ENCODE measurements at regions not wholly inside any gene's neighbourhood (a gene's known extent, or its start where the extent isn't known, plus 50 kb on each side); places are given as distances from the start of the nearest gene placed in this dataset.

DNA sequence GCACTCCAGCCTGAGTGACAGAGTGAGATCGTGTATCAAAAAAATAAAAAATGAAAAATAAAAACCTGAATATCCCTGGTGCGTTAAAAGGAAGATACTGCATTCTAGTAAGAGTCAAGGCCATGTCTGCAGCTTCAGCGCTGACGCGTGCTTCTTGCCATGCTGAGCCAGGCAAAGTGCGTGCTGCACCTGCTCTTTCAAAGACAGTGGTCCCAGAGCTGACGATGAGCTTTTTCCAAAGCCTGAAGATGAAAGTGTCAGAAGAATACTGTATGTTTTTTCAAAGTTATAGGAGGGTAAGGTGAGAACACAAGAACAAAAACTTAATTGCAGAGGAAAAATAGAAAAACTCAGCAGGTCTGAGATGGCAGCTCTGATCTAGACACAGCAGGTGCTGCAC lies 115.1 kb downstream of the RNASET2 start:
- DNase-seq, result no peak

DNA sequence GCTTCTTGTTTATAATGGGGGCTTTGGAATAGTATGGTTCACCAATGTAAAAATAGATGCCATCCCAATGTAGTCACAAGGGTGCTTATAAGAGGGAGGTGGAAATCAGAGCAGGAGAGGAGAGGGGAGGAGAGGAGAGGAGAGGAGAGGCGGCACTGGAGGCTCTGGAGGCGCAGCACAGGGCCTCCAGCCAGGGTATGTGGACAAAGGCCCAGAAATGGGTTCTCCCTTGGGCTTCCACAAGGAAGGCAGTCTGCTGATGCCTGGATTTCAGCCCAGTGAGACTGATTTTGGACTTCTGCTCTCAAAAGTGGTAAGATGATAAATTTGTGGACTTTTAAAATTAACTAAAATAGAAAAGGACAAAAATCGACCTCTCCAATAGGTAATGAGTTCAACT lies 116.8 kb downstream of the RNASET2 start:
- no peak for DNase-seq

DNA sequence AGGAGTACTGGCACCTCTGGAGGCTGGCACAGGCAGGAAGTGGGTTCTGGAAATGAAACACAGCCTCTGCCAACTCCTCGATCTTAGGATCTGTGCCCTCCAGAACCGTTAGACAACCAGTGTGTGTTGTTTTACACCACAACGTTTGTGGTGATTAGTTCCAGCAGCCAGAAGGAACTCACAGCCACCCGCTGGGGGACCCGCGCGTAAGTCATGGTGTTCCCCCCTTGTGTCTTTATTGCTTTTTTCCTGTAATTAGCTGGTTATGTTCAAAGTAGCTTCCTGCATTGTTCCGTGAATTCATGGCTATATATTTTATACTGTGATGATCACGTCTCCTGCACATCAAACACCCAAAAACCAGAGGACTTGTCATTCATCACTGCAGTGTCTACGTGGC lies 117.4 kb downstream of the RNASET2 start:
- DNase-seq, result no peak

DNA sequence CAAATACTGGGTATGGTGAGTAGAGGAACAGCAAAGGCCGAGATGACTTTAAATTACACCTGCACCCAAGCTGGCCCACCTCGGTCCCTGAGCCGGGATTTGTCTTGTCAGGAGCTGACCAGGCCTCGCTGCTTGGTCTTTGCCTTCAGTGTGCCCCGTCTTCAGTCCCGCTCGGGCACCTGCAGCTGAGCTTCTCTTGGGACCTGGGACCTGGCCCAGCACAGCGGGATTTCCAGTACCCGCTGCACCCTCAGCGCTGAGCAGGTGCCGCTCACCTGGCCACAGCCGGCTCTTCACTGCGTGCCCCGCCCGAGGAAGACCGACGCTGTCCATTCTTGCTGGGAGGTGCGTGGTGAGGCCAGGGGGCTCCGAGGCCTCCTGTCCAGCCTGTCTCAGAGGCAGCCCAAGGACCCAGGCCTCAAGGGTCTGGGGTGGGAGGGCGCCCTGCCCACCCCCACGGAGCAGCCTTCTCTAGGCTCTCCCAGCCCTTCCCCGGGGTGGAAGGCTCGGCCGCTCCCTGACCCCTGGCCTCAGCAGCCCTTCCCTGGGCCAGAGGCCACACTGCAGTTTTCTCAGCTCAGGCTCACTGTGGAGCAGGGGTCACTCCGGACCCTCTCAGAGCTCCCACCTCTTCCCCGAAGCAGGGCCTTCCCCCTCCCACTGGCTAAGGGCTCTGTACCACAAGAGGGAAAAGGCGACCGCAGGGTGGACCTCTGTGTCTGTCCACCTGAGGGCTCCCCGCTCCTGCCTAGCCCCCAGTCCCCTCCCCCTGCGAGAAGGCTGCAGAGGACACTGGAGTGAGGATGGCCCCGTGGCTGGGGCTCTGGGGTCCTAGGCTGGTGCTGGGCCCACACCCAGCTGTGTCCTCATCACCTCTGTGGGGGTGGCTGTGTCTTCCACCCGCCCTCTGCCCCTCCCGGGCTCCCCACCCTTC lies 119.3 kb downstream of the RNASET2 start:
- DNase-seq, result no peak

DNA sequence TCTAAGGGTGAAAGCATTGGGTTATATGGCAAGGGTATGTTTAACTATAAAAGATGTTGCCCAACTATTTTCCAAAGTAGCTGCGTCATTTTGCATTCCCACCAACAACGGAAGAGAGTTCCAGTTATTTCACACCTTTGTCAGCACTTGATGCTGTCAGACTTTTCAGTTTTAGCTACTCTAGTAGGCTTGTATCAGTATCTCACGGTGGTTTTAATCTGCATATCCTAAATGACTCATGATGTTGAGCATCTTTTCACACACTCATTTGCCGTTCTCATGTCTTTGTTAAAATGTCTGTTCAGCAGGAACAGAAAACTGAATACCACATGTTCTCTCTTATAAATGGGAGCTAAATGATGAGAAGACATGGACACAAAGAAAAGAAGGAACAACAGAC lies 122.3 kb downstream of the RNASET2 start:
- DNase-seq, result no peak

DNA sequence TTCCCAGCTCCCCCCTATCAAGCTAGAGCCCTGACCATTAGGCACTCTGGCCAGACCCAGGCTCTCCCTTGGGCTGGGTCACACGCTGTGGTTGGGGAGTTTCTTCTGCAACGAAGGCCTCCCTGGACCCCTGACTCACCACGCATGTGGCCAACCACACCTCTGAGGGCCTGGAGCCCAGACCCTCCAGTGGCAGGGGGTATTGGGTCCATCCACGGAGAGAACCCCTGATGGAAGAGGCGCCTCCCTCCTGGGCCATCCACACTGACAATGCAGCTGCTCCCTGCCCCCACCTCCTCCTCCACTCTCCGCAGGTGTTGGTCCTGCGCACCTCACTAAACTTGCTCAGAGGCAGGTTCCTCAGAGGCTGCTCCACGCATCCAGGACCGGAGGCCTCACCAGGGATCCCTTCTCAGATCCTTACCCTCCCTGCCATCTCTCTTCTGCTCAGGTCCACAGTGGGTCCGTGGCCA lies 125.4 kb downstream of the RNASET2 start:
- no peak for DNase-seq

DNA sequence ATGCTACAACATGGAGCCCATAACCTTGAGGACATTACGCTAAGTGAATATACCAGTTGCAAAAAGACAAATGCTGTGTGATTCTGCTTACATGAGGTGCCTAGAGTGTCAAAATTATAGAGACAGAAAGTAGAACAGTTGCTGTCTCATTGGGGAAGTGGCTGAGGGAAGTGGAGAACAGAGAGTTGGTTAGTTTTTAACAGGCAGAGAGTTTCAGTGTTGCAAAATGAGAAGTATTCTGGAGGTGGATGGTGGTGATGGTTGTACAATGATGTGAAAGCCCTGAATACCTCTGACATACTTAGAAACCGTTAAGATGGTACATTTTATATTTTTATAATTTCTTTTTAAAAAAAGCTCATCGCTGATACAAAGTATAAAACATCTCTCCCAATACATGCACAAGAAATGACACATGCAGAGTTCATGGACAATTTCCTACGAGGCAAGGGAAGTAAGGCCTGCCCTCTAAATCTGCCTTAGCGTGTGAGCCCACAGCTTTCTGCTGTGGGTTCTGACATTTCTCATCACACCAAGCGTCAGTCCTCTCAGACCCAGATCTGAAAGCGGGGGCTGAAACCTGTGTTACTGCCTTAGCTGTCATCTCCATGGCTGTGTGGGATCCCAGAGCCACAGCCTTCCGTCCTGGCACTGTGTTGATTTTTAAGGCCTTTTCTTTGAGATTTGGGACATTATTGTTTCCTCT lies 126.0 kb downstream of the RNASET2 start:
- DNase-seq, result no peak

DNA sequence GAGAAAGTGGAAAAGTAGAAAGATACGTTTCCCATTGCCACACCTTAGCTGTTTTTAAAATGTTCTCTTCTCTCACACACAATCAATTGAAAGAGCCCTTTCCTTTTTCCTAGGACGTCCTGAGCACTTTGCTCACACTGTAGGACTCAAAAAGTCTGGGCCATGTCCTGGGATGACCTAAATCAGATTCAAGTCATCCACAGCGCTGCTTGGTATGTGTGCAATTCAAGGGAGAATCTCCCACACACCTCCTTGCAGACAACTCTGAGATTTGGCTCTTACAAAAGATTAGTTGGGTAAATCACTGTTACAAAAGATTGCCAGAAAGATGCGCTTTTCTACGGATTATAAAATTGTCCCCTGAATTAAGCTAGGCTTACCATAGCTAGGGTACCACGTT lies 130.1 kb downstream of the RNASET2 start:
- peak; percentile 36 for DNase-seq

DNA sequence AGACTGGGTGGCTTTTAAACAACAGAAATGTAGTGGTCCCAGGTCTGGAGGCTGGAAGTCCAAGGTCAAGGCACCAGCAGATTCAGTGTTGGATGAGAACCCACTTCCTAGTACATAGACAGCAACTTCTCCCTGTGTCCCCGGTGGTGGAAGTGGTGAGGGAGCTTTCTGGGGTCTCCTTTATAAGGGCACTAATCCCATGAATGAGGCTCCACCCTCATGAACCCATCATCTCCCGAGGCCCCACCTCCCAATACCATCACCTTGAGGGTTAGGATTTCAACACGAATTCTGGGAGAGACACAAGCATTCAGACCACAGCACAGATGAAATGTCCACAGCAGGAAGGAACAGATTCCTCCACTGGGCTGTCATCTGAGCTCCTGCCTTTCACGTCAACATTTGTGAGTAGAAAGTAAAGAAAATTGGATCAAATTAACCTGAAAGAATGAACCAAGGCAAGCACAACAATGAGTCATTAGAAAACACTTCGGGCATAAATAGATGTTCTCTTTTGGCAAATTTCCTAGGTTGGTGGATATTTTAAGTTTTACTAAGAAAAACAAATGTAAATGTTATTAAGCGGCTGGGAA lies 130.7 kb downstream of the RNASET2 start:
- peak; percentile 66 for DNase-seq

DNA sequence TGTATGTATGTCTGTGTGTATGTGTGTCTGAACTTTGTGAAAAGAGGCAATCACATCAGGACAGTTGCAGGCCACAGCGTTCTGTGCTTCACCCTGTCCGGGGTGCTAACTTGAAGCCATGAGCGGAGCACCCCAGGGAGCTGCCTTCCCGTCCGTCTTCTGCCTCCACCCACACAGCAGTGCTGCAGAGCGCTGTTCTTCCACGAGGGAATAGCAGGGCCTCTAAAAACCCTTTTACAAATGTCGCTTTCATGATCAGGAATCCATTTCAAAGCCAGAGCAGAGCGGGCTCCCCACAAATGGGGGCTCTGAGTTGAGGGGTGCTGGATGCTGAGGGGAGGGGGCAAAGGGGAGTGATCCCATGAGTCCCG lies 131.5 kb downstream of the RNASET2 start:
- DNase-seq, result no peak

DNA sequence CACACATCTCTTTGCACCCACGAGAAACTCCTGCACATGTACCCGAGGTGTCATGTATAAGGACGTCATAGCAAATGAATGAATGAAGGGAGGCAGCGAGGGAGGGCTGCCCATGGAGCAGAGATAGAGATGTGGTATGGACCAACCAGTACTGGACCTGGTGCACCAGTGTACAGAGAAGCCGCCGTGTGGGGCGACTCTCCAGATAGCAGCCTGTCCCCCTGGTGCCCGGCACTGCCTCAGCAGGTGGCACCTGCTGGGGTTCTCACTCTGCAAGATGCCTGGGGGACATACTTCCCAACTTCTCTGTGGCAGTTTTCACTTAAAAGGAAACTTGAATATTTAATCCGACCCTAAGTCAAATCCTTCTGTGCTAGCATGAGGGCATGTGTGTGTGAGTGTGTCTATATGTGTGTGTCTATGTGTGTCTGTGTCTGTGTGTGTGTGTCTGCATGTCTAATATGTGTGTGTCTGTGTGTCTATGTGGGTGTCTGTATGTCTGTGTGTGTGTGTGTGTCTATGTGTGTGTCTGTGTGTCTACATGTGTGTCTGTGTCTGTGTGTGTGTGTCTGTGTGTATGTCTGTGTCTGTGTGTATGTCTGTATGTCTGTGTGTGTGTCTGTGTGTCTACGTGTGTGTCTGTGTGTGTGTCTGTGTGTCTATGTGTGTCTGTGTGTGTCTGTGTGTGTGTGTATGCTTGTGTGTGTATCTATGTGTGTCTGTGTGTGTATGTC lies 132.0 kb downstream of the RNASET2 start:
- no peak for DNase-seq

DNA sequence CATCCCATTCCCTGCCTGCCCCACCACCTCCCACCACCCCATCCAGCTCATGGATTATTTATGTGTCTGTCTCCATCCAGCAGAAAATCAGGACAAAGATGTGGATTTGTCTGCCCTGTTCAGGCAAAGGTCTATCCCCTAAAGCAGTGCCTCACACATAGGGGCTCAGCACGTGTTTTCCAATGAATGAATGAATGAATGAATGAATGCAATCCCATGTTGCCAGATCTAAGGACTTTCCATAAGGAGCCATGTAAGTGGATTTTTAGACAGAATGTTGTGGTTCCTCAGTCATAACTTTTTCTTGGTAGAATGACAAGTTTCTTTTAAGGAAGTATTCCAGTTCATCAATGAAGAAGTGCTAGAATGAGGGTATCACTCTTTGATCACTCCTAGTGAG lies 133.7 kb downstream of the RNASET2 start:
- no peak for DNase-seq

DNA sequence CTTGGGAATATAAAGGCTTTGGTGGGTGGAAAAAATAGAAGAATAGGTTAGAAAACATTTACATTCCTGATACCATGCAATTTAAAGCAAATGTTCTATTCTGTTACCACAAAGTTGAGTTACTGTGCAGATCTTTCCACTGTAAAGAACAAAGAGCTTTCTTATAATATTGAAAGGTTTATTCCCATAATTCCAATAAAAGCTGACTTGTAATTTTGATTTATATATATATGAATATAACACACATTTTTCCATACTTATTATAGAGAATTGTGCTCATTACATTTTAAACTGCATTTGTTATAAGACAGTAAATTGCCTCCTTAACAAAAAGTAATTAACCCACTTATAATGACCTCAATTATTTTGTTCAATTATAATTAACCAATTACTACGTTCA lies 135.9 kb downstream of the RNASET2 start:
- DNase-seq, result no peak

DNA sequence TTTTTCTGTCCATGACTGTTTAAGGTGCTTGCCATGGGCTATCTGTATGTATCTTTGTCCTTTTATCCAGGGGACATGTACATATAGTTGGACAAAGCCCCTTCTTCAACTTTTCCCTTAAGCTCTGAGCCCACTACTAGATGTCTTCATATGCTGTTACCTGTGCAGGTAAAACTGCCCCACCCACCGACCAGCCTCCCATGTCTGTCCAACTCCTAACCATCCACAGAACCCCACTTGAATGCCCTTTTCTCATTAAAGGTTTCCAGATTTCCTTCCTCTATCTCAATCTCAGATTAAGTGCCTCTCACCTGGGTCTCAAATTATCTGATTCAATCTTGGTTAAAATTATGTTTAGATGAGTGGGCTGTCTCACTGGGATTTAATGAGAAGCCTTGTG lies 136.3 kb downstream of the RNASET2 start:
- DNase-seq, result no peak

DNA sequence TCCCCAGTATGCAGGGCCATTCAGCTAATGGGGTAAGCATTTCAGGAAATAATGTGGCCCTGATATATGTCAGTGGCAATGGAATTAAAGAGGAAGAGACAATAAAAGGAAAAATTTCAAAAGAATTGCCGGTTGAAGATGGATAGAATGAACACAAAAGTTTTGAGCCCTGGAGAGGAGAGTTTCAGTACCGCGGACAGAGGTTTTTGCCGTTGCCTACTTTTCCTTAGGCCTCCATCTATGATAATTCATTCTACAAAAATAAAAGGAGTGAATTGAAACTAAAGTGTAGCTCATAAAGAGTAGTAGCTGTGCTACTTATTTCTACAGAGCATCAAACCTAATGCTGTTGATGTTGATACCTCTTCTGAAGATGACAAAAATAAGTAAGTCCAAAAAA lies 140.7 kb downstream of the RNASET2 start:
- peak; percentile 11 for DNase-seq

DNA sequence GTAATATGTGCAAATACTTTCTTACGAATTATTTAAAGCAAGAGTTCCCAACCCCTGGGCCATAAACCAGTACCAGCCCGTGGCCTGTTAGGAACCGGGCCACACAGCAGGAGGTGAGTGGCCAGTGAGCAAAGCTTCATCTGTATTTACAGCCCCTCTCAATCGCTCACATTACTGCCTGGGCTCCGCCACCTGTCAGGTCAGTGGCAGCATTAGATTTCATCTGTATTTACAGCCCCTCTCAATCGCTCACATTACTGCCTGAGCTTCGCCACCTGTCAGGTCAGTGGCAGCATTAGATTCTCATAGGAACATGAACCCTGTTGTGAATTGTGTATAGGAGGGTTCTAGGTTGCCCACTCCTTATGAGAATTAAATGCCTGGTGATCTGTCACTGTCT lies 142.0 kb downstream of the RNASET2 start:
- DNase-seq, result no peak

DNA sequence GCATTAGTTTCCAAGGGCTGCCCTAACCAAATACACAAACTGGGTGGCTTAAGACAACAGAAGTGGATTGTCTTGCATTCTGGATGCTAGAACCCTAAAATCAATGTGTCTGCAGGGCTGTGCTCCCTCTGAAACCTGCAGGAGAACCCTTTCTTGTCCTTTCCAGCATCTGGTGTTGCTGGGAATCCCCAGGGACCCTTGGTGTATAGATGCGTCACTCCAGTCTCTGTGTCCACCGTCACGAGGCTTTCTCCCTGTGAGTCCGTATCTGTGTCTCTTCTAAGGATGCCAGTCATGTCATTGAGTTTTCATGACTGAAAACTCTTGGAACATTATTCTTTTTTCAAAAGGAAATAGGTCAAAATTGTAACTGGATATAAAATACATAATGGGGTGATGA lies 142.9 kb downstream of the RNASET2 start:
- DNase-seq, result no peak

DNA sequence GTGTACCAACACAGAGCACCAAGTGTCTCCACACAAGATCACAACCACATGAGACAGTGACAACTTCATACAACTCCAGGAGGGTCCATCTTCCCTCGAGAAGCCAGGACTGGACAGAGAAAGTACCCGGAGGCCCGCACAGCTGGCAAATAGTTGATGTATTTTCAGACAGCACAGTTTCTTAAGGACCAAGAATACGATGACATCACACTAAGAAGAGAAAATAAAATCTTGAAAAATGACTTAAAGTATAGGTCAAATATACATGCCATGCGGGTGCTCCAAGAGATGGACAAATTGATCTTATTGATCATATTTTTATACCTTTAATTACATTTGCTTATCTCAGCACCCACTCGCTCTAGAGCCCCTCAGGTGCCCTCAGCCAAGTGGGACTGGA lies 145.5 kb downstream of the RNASET2 start:
- no peak for DNase-seq

DNA sequence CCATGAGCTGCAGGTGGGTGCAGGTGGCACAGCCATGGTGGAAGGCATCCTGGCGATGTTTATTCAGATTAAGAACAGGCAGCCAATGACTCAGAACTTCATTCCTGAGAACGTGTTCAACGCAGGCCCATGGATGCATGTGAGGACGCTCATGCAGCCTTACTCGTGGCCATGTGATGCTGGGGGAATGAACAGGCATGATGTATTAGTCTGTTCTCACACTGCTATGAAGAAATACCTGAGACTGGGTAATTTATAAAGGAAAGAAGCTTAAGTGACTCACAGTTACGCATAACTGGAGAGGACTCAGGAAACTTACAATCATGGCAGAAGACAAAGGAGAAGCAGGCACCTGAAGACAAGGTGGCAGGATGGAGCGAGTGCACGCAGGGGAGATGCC lies 146.6 kb downstream of the RNASET2 start:
- DNase-seq, result no peak

DNA sequence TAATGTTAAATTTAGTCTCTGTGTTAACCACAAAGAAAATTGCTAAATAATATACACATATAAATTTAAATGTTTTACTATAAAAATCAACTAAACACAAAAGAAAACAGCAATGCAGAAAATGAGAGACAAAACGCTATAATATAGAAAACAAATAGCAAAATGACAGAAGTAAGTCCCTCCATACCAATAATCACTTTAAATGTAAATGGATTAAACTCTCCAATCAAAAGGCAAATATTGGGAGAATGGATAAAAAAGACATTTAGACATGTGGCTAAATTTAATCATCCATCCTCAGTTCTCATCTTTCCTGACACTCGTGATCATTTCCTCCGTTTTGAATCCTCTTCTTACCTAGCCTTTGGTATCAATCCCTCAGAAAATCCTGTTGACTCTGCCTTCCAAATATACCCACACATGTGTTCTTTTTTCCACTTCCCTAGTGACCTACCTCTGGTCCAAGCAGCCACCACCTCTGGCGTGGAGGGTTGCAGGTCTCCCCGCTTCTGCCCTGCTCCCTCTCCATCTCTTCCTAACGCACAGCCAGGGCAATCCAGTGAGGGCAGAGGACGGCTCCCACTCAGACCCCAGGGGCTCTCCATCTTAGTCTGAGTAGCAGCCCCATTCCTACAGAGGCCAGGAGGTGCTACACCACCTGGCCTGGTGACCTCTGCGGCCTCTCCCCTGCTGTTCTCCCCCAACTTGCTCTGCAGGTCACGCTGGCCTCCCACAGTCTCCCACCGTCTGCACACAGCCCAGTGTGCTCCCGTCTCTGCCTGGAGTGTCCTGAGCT lies 149.2 kb downstream of the RNASET2 start:
- DNase-seq, result no peak

DNA sequence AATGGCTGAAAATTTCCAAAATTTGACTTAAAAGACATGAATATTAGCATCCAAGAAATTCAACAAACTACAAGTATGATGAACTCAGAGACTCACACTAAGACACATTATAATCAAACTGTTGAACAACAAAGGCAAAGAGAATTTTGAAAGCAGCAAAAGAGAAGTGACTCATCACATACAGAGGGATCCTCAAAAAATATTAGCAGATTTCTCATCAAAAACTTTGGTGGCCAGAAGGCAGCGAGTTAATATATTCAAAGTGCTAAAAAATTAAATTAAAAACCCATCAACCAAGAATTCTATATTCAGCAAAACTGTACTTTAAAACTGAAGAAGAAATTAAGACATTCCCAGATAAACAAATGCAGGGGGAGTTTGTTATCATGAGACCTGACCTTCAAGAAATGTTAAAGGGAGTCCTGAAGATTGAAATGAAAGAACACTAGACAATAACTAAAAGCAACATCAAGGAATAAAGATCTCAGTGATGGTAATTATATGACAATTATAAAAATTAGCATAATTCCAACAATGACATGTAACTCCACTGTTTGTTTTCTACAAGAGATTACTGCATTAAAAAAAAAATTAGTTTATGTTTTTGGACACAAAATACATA lies 150.0 kb downstream of the RNASET2 start:
- DNase-seq, result no peak

DNA sequence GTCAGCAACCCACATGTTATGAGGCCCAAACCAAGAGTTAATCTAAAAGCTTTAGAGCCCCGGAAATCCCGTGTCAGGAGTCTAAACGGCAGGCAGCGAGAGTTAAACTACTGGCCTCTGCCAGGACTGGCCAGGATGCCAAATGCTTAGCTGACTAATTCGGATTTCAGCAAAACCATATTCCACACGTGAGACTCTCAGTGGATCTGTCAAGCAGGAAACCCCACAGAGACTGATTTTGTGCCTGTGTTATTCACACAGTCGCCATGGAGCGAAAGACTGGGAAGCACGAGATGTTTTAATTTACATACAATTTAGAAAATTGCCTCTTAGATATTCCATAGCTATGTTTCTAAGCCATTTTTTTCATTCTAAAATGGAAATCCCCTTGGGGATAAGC lies 152.9 kb downstream of the RNASET2 start:
- DNase-seq, result no peak

All from kidney glomerular epithelial cell (primary cell).